GM12878 (cell line): ENCODE measurements at regions not wholly inside any gene's neighbourhood (a gene's known extent, or its start where the extent isn't known, plus 50 kb on each side); places are given as distances from the start of the nearest gene placed in this dataset.

Experiments
- ATAC-seq: fragments of 200-7000 bp; cut with Tn5 transposase; 3 replicates; pipeline ENCODE4 v1.9.1; 2020; ENCODE audit warnings: mild to moderate bottlenecking, moderate library complexity
- BruUV-seq: library from RNA; stranded (reverse); fragments of 400-500 nt; replicated peaks from 2 replicates; lab custom pipeline; 2021; lab: Mats Ljungman, UMichigan
- CTCF ChIA-PET: fragments of 300-600 bp; sonication (Branson Sonifier 250); formaldehyde crosslinking; extraction: SDS; loops from one replicate; lab custom pipeline; 2021; ENCODE audit warnings: inconsistent platforms; lab: Yijun Ruan, JAX
- POLR2A ChIA-PET: fragments of 350-600 bp; formaldehyde crosslinking; extraction: SDS; loops from one replicate; lab custom pipeline; 2021; ENCODE audit warnings: inconsistent platforms; lab: Charles Lee
- RAD21 ChIA-PET: fragments of 300-600 bp; sonication (Branson Sonifier 250); formaldehyde crosslinking; loops from one replicate; lab custom pipeline; 2023; ENCODE audit warnings: antibody characterized with exemption; ENCODE audit not compliant: unreplicated experiment; lab: Charles Lee
- SMC1A ChIA-PET: fragments of 300-600 bp; sonication (Branson Sonifier 250); formaldehyde crosslinking; loops from one replicate; lab custom pipeline; 2023; ENCODE audit not compliant: unreplicated experiment, uncharacterized antibody; lab: Charles Lee
- DNase-seq: peaks from one replicate; pipeline ENCODE4 v3.0.0-alpha.2; 2011; ENCODE audit warnings: low read depth, low spot score
- FAIRE-seq: peaks from 3 replicates; lab custom pipeline; 2011; peaks lifted over from hg19 to GRCh38; lab: Jason Lieb, UNC
- H2AFZ ChIP-seq: 2 replicates; pipeline ENCODE4 v1.6.0; 2011; ENCODE audit warnings: low read depth, low read length, control low read depth; ENCODE audit not compliant: control insufficient read depth
- H3K27ac ChIP-seq: 2 replicates; pipeline ENCODE4 v1.5.1; 2011; ENCODE audit warnings: control low read depth; ENCODE audit not compliant: control insufficient read depth, insufficient read depth
- H3K27me3 ChIP-seq, 2 experiments: replicated peaks in 1 of 2; 2 replicates each; pipeline versions ENCODE4 v1.6.0 to v1.6.1; 2011; ENCODE audit warnings: low read length in 1 of 2; ENCODE audit not compliant: control insufficient read depth in 2 of 2, insufficient read depth in 2 of 2
- H3K36me3 ChIP-seq, 2 experiments: 2 replicates each; pipeline ENCODE4 v1.5.1; 2011; ENCODE audit warnings: low read length in 1 of 2; ENCODE audit not compliant: control insufficient read depth in 2 of 2, insufficient read depth in 2 of 2
- H3K4me1 ChIP-seq: 2 replicates; pipeline ENCODE4 v1.6.1; 2011; ENCODE audit warnings: mild to moderate bottlenecking, low read length, moderate library complexity, mixed read lengths; ENCODE audit not compliant: control insufficient read depth, insufficient read depth
- H3K4me2 ChIP-seq: 2 replicates; pipeline ENCODE4 v1.6.0; 2011; ENCODE audit warnings: control low read depth; ENCODE audit not compliant: control insufficient read depth, insufficient read depth
- H3K4me3 ChIP-seq: fragments of 200-600 bp; sonication (generic); 2 replicates; pipeline ENCODE4 v1.5.1; 2016
- H3K79me2 ChIP-seq: 2 replicates; pipeline ENCODE4 v1.6.0; 2011; ENCODE audit warnings: low read length; ENCODE audit not compliant: control insufficient read depth, insufficient read depth
- H3K9ac ChIP-seq: 2 replicates; pipeline ENCODE4 v1.8.0; 2011; ENCODE audit warnings: low read length, control low read depth, mixed read lengths; ENCODE audit not compliant: control insufficient read depth, insufficient read depth
- H3K9me3 ChIP-seq: replicated peaks from 3 replicates; pipeline ENCODE4 v1.5.1; 2011; ENCODE audit warnings: mild to moderate bottlenecking, low read length; ENCODE audit not compliant: control insufficient read depth, insufficient read depth
- H4K20me1 ChIP-seq: 2 replicates; pipeline ENCODE4 v1.6.0; 2011; ENCODE audit not compliant: control insufficient read depth, insufficient read depth
- BHLHE40 ChIP-seq, 2 experiments: fragments of 450-650 bp in 1 of 2; IDR thresholded peaks; 2 replicates each; pipeline ENCODE4 v1.6.1; 2011 to 2017; ENCODE audit warnings: low read depth in 2 of 2, borderline replicate concordance in 1 of 2, improper control_type of control experiment in 1 of 2, low read length in 1 of 2, mild to moderate bottlenecking in 1 of 2
- CBFB ChIP-seq: IDR thresholded peaks from 2 replicates; pipeline ENCODE4 v1.6.1; 2016; ENCODE audit warnings: antibody characterized with exemption, low read depth
- GABPA ChIP-seq: IDR thresholded peaks from 2 replicates; pipeline ENCODE4 v1.6.1; 2014; ENCODE audit warnings: antibody characterized with exemption, low read depth, mild to moderate bottlenecking, inconsistent platforms
- IKZF2 ChIP-seq, 2 experiments: fragments of 450-650 bp; IDR thresholded peaks; 2 replicates each; pipeline ENCODE4 v1.6.1; 2017; ENCODE audit warnings: mild to moderate bottlenecking in 2 of 2, moderate library complexity in 2 of 2
- MLLT1 ChIP-seq: fragments of 450-650 bp; IDR thresholded peaks from 2 replicates; pipeline ENCODE4 v1.6.1; 2016; ENCODE audit warnings: mild to moderate bottlenecking
- NFYA ChIP-seq: IDR thresholded peaks from 2 replicates; pipeline ENCODE4 v1.6.1; 2011; ENCODE audit warnings: low read depth, mild to moderate bottlenecking, low read length, improper control_type of control experiment, borderline replicate concordance
- RUNX3 ChIP-seq: IDR thresholded peaks from 2 replicates; pipeline ENCODE4 v1.6.1; 2012; ENCODE audit warnings: low read length, inconsistent platforms
- SUZ12 ChIP-seq: fragments of 200-600 bp; sonication (generic); IDR thresholded peaks from one replicate; pipeline ENCODE4 v1.6.1; 2018; ENCODE audit warnings: antibody characterized with exemption, mild to moderate bottlenecking; ENCODE audit not compliant: unreplicated experiment
- USF1 ChIP-seq: IDR thresholded peaks from 2 replicates; pipeline ENCODE4 v1.6.1; 2011; ENCODE audit warnings: borderline replicate concordance, low read depth, mild to moderate bottlenecking, moderate library complexity, mixed read lengths, low read length; ENCODE audit not compliant: insufficient read depth; ENCODE audit errors: extremely low read length
- YBX1 ChIP-seq: fragments of 450-650 bp; IDR thresholded peaks from 2 replicates; pipeline ENCODE4 v1.6.1; 2016; ENCODE audit warnings: antibody characterized with exemption
- WGBS: methylation state at CpG from one replicate; pipeline ENCODE4 v1.1.6; 2016; ENCODE audit warnings: low lambda C conversion rate; ENCODE audit not compliant: insufficient replicate concordance, insufficient coverage; ENCODE audit errors: missing lambda C conversion rate; 5-methylcytosine and 5-hydroxymethylcytosine counted together
- in situ Hi-C: fragments of 300-500 bp; cut with MboI; formaldehyde crosslinking; loops from 9 replicates; pipeline ENCODE4 v1.14.3; 2018; ENCODE audit warnings: mixed read lengths
- intact Hi-C: fragments of 100-400 bp; cut with micrococcal nuclease; formaldehyde crosslinking; loops from one replicate; pipeline ENCODE4 v1.14.2; 2022; ENCODE audit not compliant: unreplicated experiment

DNA sequence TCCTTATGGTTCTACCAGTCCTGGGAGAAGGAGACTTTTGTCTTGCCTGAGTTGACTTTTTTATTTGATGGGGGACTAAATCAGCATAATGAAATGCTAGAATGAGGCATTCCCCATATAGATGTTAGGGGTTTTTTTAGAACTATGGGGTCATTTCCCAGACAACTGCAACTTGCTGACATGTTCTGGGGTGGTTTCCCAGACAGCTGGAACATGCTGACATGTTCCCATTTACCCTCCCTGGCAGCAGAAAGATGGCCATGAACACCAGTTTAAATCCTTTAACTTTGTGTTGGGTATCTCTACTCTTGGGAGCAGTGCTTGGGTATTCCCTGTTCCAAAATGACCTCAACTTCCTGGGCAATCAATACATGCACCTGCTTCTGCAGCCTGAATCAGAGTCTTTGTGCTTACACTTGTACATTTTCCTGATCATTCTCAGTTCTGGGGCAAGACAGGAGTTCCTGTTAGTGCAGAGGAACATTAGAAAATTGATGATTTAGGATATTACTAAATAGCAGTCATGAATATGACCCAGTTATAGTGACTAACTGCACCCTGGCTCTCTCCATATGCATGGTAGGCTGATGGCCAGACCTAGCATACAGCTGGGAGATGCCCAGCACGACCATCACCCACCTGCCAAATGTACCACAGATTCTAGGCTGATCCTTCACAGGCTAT lies 75.4 kb upstream of the CD5L start:
- 0% methylated on average over 1 of the region's 1 CpG for WGBS
- ATAC-seq (no peak), DNase-seq (no peak), FAIRE-seq (no peak)
- in situ Hi-C loops, result no loop called here
- no peaks in the 10 kb centered on the region for H3K36me3 ChIP-seq
- H3K4me3 ChIP-seq, result no peak overlapping the region
- H2AFZ ChIP-seq, result no peak overlapping the region
- H3K79me2 ChIP-seq, result no peaks in the 10 kb centered on the region
- H3K4me2 ChIP-seq, result no peak overlapping the region
- POLR2A ChIA-PET, result no interaction called here
- BruUV-seq, result no TSS peak
- H3K9me3 ChIP-seq, result no peaks in the 10 kb centered on the region; the same call in 2 of the 3 replicates
- no peaks in the 10 kb centered on the region for H4K20me1 ChIP-seq
- no peak overlapping the region for H3K27ac ChIP-seq
- H3K27me3 ChIP-seq, result no peaks in the 10 kb centered on the region; a peak in 1 of 4 replicates
- no peak for TF ChIP-seq YBX1
- no peak for TF ChIP-seq NFYA
- no peak for TF ChIP-seq CBFB
- no peak for TF ChIP-seq IKZF2 (IDR thresholded peaks at IDR 0.05)
- no peak for TF ChIP-seq USF1
- no peak for TF ChIP-seq RUNX3
- no peak for TF ChIP-seq BHLHE40 (IDR thresholded peaks at IDR 0.05; ENCODE audit: borderline replicate concordance in 1 of 2, low read depth in 2 of 2, low read length in 1 of 2)
- no peak for TF ChIP-seq GABPA
- TF ChIP-seq SUZ12, result no peak
- no peak for TF ChIP-seq MLLT1
- TF ChIP-seq, all 136 proteins: peak for 0
- CTCF ChIA-PET, result no interaction called here
- SMC1A ChIA-PET, result no interaction called here
- H3K9ac ChIP-seq, result no peak overlapping the region
- intact Hi-C loops, result no loop called here
- H3K4me1 ChIP-seq, result no peaks in the 10 kb centered on the region
- RAD21 ChIA-PET, result no interaction called here
